Aorta (tissue), 5 donors: ENCODE measurements at regions not wholly inside any gene's neighbourhood (a gene's known extent, or its start where the extent isn't known, plus 50 kb on each side); places are given as distances from the start of the nearest gene placed in this dataset.

ENCODE experiments used
- ATAC-seq: fragments of 200-7000 bp; cut with Tn5 transposase; one replicate; pipeline ENCODE4 v1.9.1; 2022; ENCODE audit warnings: moderate library complexity; ENCODE audit not compliant: low FRiP score
- DNase-seq, 2 donors: peaks; one replicate each; pipeline ENCODE4 v3.0.0-alpha.2; 2020
- H3K27ac ChIP-seq, 2 donors: one replicate each; pipeline ENCODE4 v1.5.1; 2013; ENCODE audit warnings: low read length in 2 of 2, mild to moderate bottlenecking in 2 of 2, moderate library complexity in 2 of 2, control low read depth in 1 of 2, inconsistent platforms in 1 of 2, low read depth in 1 of 2
- H3K27me3 ChIP-seq, 2 donors: one replicate each; pipeline ENCODE4 v1.6.1; 2013; ENCODE audit warnings: control low read depth in 1 of 2, low read length in 1 of 2, mild to moderate bottlenecking in 1 of 2, moderate library complexity in 1 of 2; ENCODE audit not compliant: insufficient read depth in 2 of 2, control insufficient read depth in 1 of 2
- H3K36me3 ChIP-seq, 2 donors: one replicate each; pipeline ENCODE4 v1.6.1; 2013; ENCODE audit warnings: control low read depth in 1 of 2, low read length in 1 of 2, mild to moderate bottlenecking in 1 of 2; ENCODE audit not compliant: insufficient read depth in 2 of 2, control insufficient read depth in 1 of 2
- H3K4me1 ChIP-seq, 2 donors: one replicate each; pipeline ENCODE4 v1.6.1; 2013; ENCODE audit warnings: low read length in 2 of 2, control low read depth in 1 of 2, mild to moderate bottlenecking in 1 of 2, moderate library complexity in 1 of 2; ENCODE audit not compliant: insufficient read depth in 2 of 2, control insufficient read depth in 1 of 2
- H3K4me3 ChIP-seq, 2 donors: one replicate each; pipeline ENCODE4 v1.5.1; 2013; ENCODE audit warnings: low read length in 2 of 2, control low read depth in 1 of 2, mild to moderate bottlenecking in 1 of 2
- H3K9me3 ChIP-seq: one replicate; pipeline ENCODE4 v1.6.1; 2013; ENCODE audit warnings: mild to moderate bottlenecking, low read length; ENCODE audit not compliant: control insufficient read depth
- WGBS, 2 donors: extraction: QIAGEN DNeasy Blood & Tissue Kit; methylation state at CpG; one replicate each; pipeline ENCODE4 v1.1.7; 2013; 5-methylcytosine and 5-hydroxymethylcytosine counted together
- intact Hi-C, 2 donors: fragments of 100-400 bp; cut with DNase I; formaldehyde crosslinking; loops; one replicate each; pipeline versions ENCODE4 v1.14.2 to v1.15.0; 2022
- donor health status: healthy with polysubstance abuse.
- donor health status: Bipolar disorder and iron deficiency.
- donor health status: DM: no; HTN: no; CAD: no.
- donor health status: DM: no; HTN: no; CAD: no.
- donor health status: DM: yes; HTN: yes; CAD: no.

DNA sequence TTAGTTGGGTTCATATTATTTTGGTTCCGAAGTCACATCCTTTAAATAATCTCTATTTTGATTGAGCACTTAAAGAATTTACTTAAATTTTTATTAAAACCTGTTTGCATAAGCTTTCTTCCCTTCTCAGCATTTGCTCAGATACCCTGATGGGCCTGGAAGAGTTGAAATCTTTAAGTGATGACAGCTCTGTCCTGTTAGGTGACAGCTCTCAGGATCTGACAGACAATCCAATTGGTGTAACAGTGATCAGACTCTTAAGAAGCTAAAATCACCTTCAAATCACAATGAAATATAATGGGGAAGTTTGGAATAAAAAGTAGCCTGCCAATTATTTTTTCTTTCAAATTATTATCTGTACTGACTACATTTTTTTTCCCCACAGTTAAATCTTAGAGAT is 284.4 kb downstream of the LMO7 start:
- WGBS, 2 donors = 97 to 98% methylated on average over 1 of the region's 1 CpG

DNA sequence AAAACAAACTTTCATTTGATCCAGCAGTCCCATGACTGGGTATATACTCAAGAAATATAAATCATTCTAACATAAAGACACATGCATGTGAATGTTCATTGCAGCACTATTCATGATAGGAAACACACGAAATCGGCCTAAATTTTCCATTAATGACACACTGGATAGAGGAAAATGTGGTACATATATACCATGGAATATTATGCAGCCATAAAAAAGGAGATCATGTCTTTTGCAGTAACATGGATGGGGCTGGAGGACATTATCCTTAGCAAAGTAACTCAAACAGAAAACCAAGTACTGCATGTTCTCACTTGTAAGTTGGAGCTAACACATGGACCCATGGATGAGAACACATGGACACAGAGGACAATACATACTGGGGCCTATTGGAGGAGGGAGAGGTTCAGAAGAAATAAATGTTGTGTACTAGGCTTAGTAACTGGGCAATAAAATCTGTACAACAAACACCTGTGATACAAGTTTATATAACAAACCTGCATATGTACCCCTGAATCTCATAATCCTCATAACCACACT is 283.6 kb downstream of the LMO7 start:
- 93 to 94% methylated on average over 2 of the region's 2 CpGs for WGBS, 2 donors
- DNase-seq (no peak), ATAC-seq (no peak)
- intact Hi-C loops = no loop called here
- Histone ChIP-seq H3K36me3 (no peaks in the 10 kb centered on the region), H3K27me3 (no peaks in the 10 kb centered on the region), H3K4me1 (peaks cover 0 to 6% of the 10 kb centered on the region in 2 donors), H3K9me3 (no peaks in the 10 kb centered on the region), H3K4me3 (no peak overlapping the region), H3K27ac (no peak overlapping the region)

More for the DNA sequence above, 284.4 kb downstream of the LMO7 start:
- no peak for DNase-seq
- Histone ChIP-seq H3K27ac (no peak overlapping the region), H3K27me3 (no peaks in the 10 kb centered on the region), H3K36me3 (no peaks in the 10 kb centered on the region), H3K4me1 (peaks cover 0 to 6% of the 10 kb centered on the region in 2 donors), H3K4me3 (no peak overlapping the region), H3K9me3 (no peaks in the 10 kb centered on the region)
- no peak for ATAC-seq
- intact Hi-C loops = no loop called here

DNA sequence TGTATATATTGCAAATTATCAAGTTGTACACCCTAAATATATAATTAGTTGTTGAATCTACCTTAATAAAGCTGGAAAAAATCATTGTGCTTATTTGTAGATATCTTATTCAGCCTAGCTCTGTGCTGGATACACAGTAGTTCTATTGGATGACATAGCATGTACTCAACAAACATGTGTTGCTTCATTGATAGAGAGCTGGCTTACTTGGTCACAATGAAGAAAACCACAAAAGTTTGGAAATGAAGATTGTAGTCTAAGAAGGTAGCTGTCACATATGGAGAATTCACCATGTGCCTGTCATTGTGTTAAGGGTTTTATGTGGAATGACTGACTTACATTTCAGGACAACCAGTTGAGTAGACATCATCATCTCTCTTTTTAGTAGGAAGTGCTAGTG is 278.9 kb downstream of the LMO7 start:
- no peak for ATAC-seq
- peaks cover 0 to 6% of the 10 kb centered on the region in 2 donors for H3K4me1 ChIP-seq

DNA sequence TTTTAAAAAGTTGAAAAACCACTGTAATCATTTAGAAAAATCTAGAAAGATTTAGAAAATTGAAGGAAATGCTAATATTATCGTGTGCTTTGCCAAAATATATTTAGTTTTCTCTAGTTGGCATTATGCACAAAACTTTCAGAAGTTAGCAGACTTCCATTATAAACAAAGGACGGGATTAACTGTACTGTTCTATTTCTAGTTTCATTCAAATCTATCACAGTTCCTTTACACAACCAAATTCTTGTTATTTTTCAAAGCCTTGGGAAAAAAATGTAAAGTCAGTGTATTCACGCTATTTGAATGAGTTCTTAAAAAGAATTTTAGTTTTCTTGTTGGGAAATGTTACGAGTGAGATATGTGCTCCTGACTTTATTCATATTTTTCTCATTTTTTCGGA is 277.8 kb downstream of the LMO7 start:
- H3K4me3 ChIP-seq = no peak overlapping the region
- H3K36me3 ChIP-seq = no peaks in the 10 kb centered on the region
- no peak overlapping the region for H3K27ac ChIP-seq
- WGBS, 2 donors = 6 to 9% methylated on average over 5 of the region's 5 CpGs
- H3K4me1 ChIP-seq = peaks cover 0 to 6% of the 10 kb centered on the region in 2 donors
- ATAC-seq = no peak
- DNase-seq = no peak
- intact Hi-C loops = no loop called here
- no peaks in the 10 kb centered on the region for H3K27me3 ChIP-seq
- no peaks in the 10 kb centered on the region for H3K9me3 ChIP-seq

More for the DNA sequence above, 278.9 kb downstream of the LMO7 start:
- DNase-seq = no peak
- no peaks in the 10 kb centered on the region for H3K27me3 ChIP-seq
- no peaks in the 10 kb centered on the region for H3K9me3 ChIP-seq
- no peaks in the 10 kb centered on the region for H3K36me3 ChIP-seq
- no peak overlapping the region for H3K27ac ChIP-seq
- intact Hi-C loops = no loop called here
- no peak overlapping the region for H3K4me3 ChIP-seq

DNA sequence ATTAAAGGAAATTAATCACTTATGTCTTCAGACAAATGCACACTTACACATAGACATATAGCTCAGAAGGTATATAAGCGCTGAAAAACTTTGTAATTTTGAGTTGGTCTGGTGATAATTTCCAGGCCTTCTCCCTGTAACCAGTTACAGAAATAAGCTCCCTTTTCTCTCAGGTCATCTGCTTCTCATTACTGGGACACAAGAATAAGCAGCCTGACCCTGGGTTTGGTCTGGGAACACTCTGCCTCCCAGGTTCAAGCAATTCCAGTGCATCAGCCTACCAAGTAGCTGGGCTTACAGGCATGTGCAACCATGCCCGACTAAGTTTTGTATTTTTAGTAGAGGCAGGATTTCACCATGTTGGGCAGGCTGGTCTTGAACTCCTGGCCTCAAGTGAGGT is 274.5 kb downstream of the LMO7 start:
- ATAC-seq (no peak), DNase-seq (no peak)
- intact Hi-C loops = no loop called here
- H3K27me3 ChIP-seq = no peaks in the 10 kb centered on the region
- H3K4me1 ChIP-seq = peaks cover 0 to 2% of the 10 kb centered on the region in 2 donors
- H3K36me3 ChIP-seq = no peaks in the 10 kb centered on the region
- 83% methylated on average over 2 of the region's 2 CpGs for WGBS, 2 donors
- H3K9me3 ChIP-seq = no peaks in the 10 kb centered on the region
- no peak overlapping the region for H3K27ac ChIP-seq
- H3K4me3 ChIP-seq = no peak overlapping the region
